Endodermal cell (in vitro differentiated cells): ENCODE measurements at regions not wholly inside any gene's neighbourhood (a gene's known extent, or its start where the extent isn't known, plus 50 kb on each side); places are given as distances from the start of the nearest gene placed in this dataset.
A peak's percentile ranks its signal among the peaks of the same experiment; 100 is the strongest.
"Not testable (repeated sequence)": the region's sequence is repeated elsewhere in the genome, so short reads cannot be mapped to it uniquely, and the experiment has no call there.

Experiments used
- DNase-seq: peaks from one replicate; pipeline ENCODE4 v3.0.0-alpha.2; 2017
- H3K27ac ChIP-seq: 2 replicates; pipeline ENCODE4 v1.5.1; 2013; ENCODE audit warnings: mild to moderate bottlenecking, low read depth, low read length, moderate library complexity
- H3K27me3 ChIP-seq: 2 replicates; pipeline ENCODE4 v1.6.1; 2013; ENCODE audit warnings: mild to moderate bottlenecking, low read length, moderate library complexity; ENCODE audit not compliant: insufficient read depth, control insufficient read depth, poor library complexity, severe bottlenecking
- H3K36me3 ChIP-seq: 2 replicates; pipeline ENCODE4 v1.7.0; 2013; ENCODE audit warnings: mild to moderate bottlenecking, low read length, moderate library complexity; ENCODE audit not compliant: control insufficient read depth, insufficient read depth
- H3K4me1 ChIP-seq: one replicate; pipeline ENCODE4 v1.7.0; 2013; ENCODE audit warnings: low read length; ENCODE audit not compliant: control insufficient read depth, insufficient read depth
- H3K4me3 ChIP-seq: 2 replicates; pipeline ENCODE4 v1.5.1; 2013; ENCODE audit warnings: mild to moderate bottlenecking, low read length, moderate library complexity
- H3K9ac ChIP-seq: 2 replicates; pipeline ENCODE4 v1.6.1; 2013; ENCODE audit warnings: mild to moderate bottlenecking, low read length, moderate library complexity; ENCODE audit not compliant: poor library complexity, severe bottlenecking; ENCODE audit errors: extremely low read depth
- H3K9me3 ChIP-seq: 2 replicates; pipeline ENCODE4 v1.6.1; 2013; ENCODE audit warnings: mild to moderate bottlenecking, low read length, moderate library complexity; ENCODE audit not compliant: control insufficient read depth
- H3K27ac Mint-ChIP-seq: 2 replicates; pipeline ENCODE4 v1.8.0; 2020; ENCODE audit warnings: mixed read lengths
- H3K27me3 Mint-ChIP-seq: 2 replicates; pipeline ENCODE4 v1.8.0; 2021; ENCODE audit warnings: mild to moderate bottlenecking, mixed read lengths; ENCODE audit not compliant: insufficient read depth
- H3K36me3 Mint-ChIP-seq: 2 replicates; pipeline ENCODE4 v1.8.0; 2020; ENCODE audit warnings: low read depth, mixed read lengths
- H3K4me1 Mint-ChIP-seq: 2 replicates; pipeline ENCODE4 v1.8.0; 2020; ENCODE audit warnings: mixed read lengths
- H3K4me3 Mint-ChIP-seq: 2 replicates; pipeline ENCODE4 v1.8.0; 2020; ENCODE audit warnings: mild to moderate bottlenecking, moderate library complexity, mixed read lengths
- H3K9me3 Mint-ChIP-seq: 2 replicates; pipeline ENCODE4 v1.8.0; 2020; ENCODE audit warnings: mild to moderate bottlenecking, mixed read lengths
- WGBS, 2 experiments: methylation state at CpG; one replicate each; pipeline versions ENCODE4 v1.1.5 to v1.1.7; 2013; ENCODE audit warnings: missing lambda C conversion rate in 2 of 2, mixed read lengths in 1 of 2; ENCODE audit not compliant: insufficient coverage in 1 of 2, insufficient read length in 1 of 2; 5-methylcytosine and 5-hydroxymethylcytosine counted together
- TF ChIP-seq, protein P1 (sequence below): fragments of 200-600 bp; sonication (generic); conservative IDR thresholded peaks from 2 replicates; pipeline ENCODE4 v1.5.0; 2021; ENCODE audit warnings: antibody characterized with exemption, mild to moderate bottlenecking

DNA sequence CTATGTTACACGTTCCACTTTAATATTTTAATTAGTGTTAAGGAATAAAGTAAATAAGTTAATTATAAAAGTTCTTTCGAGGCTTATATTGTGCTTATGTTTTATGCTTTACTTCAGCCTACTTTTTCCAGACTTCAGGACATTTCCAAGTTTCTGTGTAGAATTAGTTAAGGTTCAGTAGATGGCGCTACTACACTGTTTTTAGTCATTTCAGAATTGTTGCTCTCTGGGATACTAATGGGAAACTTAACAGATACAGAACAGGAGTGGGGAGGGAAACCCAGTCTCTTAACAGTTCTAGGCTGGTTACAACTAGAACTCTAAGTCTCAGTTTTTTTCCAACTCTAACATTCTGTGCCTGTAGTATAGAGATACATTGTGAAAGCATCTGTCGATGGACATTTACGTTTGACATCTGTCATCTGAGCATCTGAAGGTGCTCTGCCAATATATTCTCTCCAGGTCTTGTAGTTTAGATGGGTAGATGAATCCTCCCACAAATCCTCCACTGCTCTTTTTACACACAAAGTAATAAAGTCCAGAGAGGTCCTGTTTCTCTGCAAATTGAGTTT is 56.8 kb upstream of the FAM171A1 start:
- Mint-ChIP-seq H3K9me3 (no peaks in the 10 kb centered on the region), H3K27ac (no peak overlapping the region), H3K27me3 (no peaks in the 10 kb centered on the region), H3K4me3 (no peak overlapping the region), H3K36me3 (no peaks in the 10 kb centered on the region), H3K4me1 (no peaks in the 10 kb centered on the region)
- no peak overlapping the region for H3K27ac ChIP-seq
- no peak overlapping the region for H3K4me3 ChIP-seq
- H3K4me1 ChIP-seq, result no peaks in the 10 kb centered on the region
- H3K27me3 ChIP-seq, result no peaks in the 10 kb centered on the region
- no peaks in the 10 kb centered on the region for H3K9me3 ChIP-seq
- H3K9ac ChIP-seq, result no peak overlapping the region
- TF ChIP-seq, protein P1, sequence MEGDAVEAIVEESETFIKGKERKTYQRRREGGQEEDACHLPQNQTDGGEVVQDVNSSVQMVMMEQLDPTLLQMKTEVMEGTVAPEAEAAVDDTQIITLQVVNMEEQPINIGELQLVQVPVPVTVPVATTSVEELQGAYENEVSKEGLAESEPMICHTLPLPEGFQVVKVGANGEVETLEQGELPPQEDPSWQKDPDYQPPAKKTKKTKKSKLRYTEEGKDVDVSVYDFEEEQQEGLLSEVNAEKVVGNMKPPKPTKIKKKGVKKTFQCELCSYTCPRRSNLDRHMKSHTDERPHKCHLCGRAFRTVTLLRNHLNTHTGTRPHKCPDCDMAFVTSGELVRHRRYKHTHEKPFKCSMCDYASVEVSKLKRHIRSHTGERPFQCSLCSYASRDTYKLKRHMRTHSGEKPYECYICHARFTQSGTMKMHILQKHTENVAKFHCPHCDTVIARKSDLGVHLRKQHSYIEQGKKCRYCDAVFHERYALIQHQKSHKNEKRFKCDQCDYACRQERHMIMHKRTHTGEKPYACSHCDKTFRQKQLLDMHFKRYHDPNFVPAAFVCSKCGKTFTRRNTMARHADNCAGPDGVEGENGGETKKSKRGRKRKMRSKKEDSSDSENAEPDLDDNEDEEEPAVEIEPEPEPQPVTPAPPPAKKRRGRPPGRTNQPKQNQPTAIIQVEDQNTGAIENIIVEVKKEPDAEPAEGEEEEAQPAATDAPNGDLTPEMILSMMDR, result peak; percentile 83
- 46 to 75% methylated on average over 2 to 4 of the region's 5 CpGs for WGBS, 2 experiments
- no peak for DNase-seq
- H3K36me3 ChIP-seq, result no peaks in the 10 kb centered on the region

DNA sequence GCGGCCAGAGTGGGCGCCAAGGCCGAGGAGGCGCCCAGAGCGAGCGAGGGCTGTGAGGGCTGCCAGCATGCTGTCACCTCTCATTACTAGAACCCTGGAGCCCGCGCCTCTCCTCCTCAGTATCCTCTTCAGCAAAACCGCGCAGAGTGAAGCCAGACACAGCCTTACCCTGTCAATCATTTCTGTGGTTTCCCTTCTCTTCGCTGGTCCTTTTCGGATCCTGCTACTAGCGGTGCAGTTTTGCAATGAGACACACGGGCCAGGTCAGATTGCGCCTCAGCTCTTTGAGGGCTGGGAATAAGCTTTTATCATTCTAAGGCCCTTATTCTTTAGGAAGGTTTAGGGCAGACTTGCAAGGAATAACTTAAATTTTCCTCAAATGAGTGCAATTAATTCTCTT is 55.5 kb upstream of the FAM171A1 start:
- Mint-ChIP-seq H3K27ac (no peak overlapping the region), H3K4me1 (no peaks in the 10 kb centered on the region), H3K36me3 (no peaks in the 10 kb centered on the region), H3K4me3 (no peak overlapping the region), H3K9me3 (peaks cover 1% of the 10 kb centered on the region), H3K27me3 (no peaks in the 10 kb centered on the region)
- TF ChIP-seq, protein P1, result no peak
- H3K9ac ChIP-seq, result no peak overlapping the region
- no peak overlapping the region for H3K4me3 ChIP-seq
- H3K9me3 ChIP-seq, result no peaks in the 10 kb centered on the region
- H3K27ac ChIP-seq, result no peak overlapping the region
- WGBS, 2 experiments, result 93 to 97% methylated on average over 12 to 15 of the region's 15 CpGs
- no peaks in the 10 kb centered on the region for H3K4me1 ChIP-seq
- no peak for DNase-seq
- H3K36me3 ChIP-seq, result no peaks in the 10 kb centered on the region
- H3K27me3 ChIP-seq, result no peaks in the 10 kb centered on the region

DNA sequence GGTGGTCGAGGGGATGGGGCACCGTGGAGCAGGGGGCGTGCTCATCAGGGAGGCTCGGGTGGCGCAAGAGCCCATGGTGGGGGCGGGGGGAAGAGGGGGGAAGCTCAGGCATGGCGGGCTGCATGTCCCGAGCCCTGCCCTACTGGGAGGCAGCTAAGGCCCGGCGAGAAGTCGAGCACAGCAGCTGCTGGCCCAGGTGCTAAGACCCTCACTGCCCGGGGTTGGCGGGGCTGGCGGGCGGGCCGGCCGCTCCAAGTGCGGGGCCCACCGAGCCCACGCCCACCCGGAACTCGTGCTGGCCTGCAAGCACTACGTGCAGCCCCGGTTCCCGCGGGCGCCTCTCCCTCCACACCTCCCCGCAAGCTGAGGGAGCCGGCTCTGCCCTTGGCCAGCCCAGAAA is 55.0 kb upstream of the FAM171A1 start:
- Histone ChIP-seq H3K4me1 (no peaks in the 10 kb centered on the region), H3K4me3 (no peak overlapping the region), H3K36me3 (no peaks in the 10 kb centered on the region), H3K27ac (no peak overlapping the region), H3K9ac (no peak overlapping the region), H3K27me3 (no peaks in the 10 kb centered on the region), H3K9me3 (no peaks in the 10 kb centered on the region)
- Mint-ChIP-seq H3K4me3 (no peak overlapping the region), H3K4me1 (no peaks in the 10 kb centered on the region), H3K27ac (no peak overlapping the region), H3K27me3 (no peaks in the 10 kb centered on the region), H3K36me3 (no peaks in the 10 kb centered on the region), H3K9me3 (peaks cover 1% of the 10 kb centered on the region)
- 92 to 97% methylated on average over 13 to 29 of the region's 29 CpGs for WGBS, 2 experiments
- DNase-seq, result no peak
- TF ChIP-seq, protein P1, result no peak

DNA sequence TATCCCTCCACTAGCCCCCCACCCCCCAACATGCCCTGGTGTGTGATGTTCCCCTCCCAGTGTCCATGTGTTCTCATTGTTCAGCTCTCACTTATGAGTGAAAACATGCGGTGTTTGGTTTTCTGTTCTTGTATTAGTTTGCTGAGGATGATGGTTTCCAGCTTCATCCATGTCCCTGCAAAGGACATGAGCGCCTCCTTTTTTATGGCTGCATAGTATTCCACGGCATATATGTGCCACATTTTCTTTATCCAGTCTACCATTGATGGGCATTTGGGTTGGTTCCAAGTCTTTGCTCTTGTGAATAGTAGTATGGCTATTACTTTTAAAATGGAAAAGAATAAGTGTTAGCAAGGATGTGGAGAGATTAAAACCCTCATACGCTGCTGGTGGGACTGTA is 50.8 kb upstream of the FAM171A1 start:
- not testable (repeated sequence) for H3K27ac Mint-ChIP-seq, H3K4me1 ChIP-seq, H3K27ac ChIP-seq, H3K9me3 ChIP-seq, H3K27me3 ChIP-seq, H3K9ac ChIP-seq, H3K36me3 Mint-ChIP-seq, H3K4me3 Mint-ChIP-seq, H3K9me3 Mint-ChIP-seq, DNase-seq, H3K4me1 Mint-ChIP-seq, H3K4me3 ChIP-seq, H3K36me3 ChIP-seq, H3K27me3 Mint-ChIP-seq
- 96% methylated on average over 4 of the region's 4 CpGs; no CpG with 5 or more reads in 1 of the 2 experiments for WGBS, 2 experiments
